CD4-positive, alpha-beta T cell (primary cell): ENCODE measurements at regions not wholly inside any gene's neighbourhood (a gene's known extent, or its start where the extent isn't known, plus 50 kb on each side); places are given as distances from the start of the nearest gene placed in this dataset.

Experiments
- ATAC-seq: fragments of 200-7000 bp; cut with Tn5 transposase; one replicate; pipeline ENCODE4 v1.10.0; 2022; ENCODE audit warnings: mild to moderate bottlenecking; ENCODE audit not compliant: poor library complexity
- CTCF ChIA-PET: fragments of 350-600 bp; sonication (Branson Sonifier 250); formaldehyde crosslinking; loops from one replicate; lab custom pipeline; 2021; ENCODE audit warnings: antibody characterized with exemption, inconsistent platforms; lab: Charles Lee
- POLR2A ChIA-PET: fragments of 350-600 bp; sonication (Branson Sonifier 250); formaldehyde crosslinking; loops from one replicate; lab custom pipeline; 2021; ENCODE audit warnings: antibody characterized with exemption, inconsistent platforms; lab: Charles Lee
- DNase-seq, 14 experiments: peaks; one replicate each; pipeline ENCODE4 v3.0.0-alpha.2; 2013 to 2020; ENCODE audit warnings: mixed read lengths in 2 of 14
- H3K27ac ChIP-seq, 2 donors: one replicate each; pipeline versions ENCODE4 v1.5.1 to v1.7.0; 2013; ENCODE audit warnings: low read length in 2 of 2, low read depth in 1 of 2, mild to moderate bottlenecking in 1 of 2
- H3K27me3 ChIP-seq, 2 experiments: 1 replicate in 1 of 2; 2 replicates in 1 of 2; pipeline versions ENCODE4 v1.6.1 to v1.7.0; 2013; ENCODE audit warnings: low read length in 2 of 2, control low read depth in 1 of 2, mild to moderate bottlenecking in 1 of 2, moderate library complexity in 1 of 2; ENCODE audit not compliant: insufficient read depth in 2 of 2, control insufficient read depth in 1 of 2
- H3K36me3 ChIP-seq: one replicate; pipeline ENCODE4 v1.6.1; 2013; ENCODE audit warnings: low read length, control low read depth; ENCODE audit not compliant: insufficient read depth
- H3K4me1 ChIP-seq: one replicate; pipeline ENCODE4 v1.6.1; 2013; ENCODE audit warnings: low read length, control low read depth; ENCODE audit not compliant: insufficient read depth
- H3K4me3 ChIP-seq: one replicate; pipeline ENCODE4 v1.5.1; 2013; ENCODE audit warnings: mild to moderate bottlenecking, low read length, moderate library complexity
- H3K9me3 ChIP-seq, 2 experiments: 1 replicate in 1 of 2; 2 replicates in 1 of 2; pipeline versions ENCODE4 v1.6.1 to v1.7.0; 2013; ENCODE audit warnings: low read length in 2 of 2, mild to moderate bottlenecking in 2 of 2, control low read depth in 1 of 2, moderate library complexity in 1 of 2; ENCODE audit not compliant: control insufficient read depth in 1 of 2, insufficient read depth in 1 of 2
- H3K27ac Mint-ChIP-seq: one replicate; pipeline ENCODE4 v1.8.0; 2020; ENCODE audit warnings: mixed read lengths
- H3K27me3 Mint-ChIP-seq: one replicate; pipeline ENCODE4 v1.8.0; 2021; ENCODE audit warnings: mixed read lengths
- H3K36me3 Mint-ChIP-seq: one replicate; pipeline ENCODE4 v1.8.0; 2021; ENCODE audit warnings: low read depth, mixed read lengths
- H3K4me1 Mint-ChIP-seq: one replicate; pipeline ENCODE4 v1.8.0; 2021; ENCODE audit warnings: low read depth, mixed read lengths
- H3K4me3 Mint-ChIP-seq: one replicate; pipeline ENCODE4 v1.8.0; 2020; ENCODE audit warnings: mild to moderate bottlenecking, mixed read lengths
- H3K9me3 Mint-ChIP-seq: one replicate; pipeline ENCODE4 v1.8.0; 2020; ENCODE audit warnings: mixed read lengths
- intact Hi-C, 2 experiments: fragments of 100-400 bp; cut with DNase I in 1 of 2; cut with micrococcal nuclease in 1 of 2; formaldehyde crosslinking; loops; one replicate each; pipeline versions ENCODE4 v1.15.1 to v1.9.0; 2023 to 2025; cut with DNase I, micrococcal nuclease
- TF ChIP-seq, protein P1 (sequence below): fragments of 200-600 bp; IDR thresholded peaks from one replicate; pipeline ENCODE4 v1.8.0; 2022; ENCODE audit warnings: antibody characterized with exemption, mild to moderate bottlenecking

DNA sequence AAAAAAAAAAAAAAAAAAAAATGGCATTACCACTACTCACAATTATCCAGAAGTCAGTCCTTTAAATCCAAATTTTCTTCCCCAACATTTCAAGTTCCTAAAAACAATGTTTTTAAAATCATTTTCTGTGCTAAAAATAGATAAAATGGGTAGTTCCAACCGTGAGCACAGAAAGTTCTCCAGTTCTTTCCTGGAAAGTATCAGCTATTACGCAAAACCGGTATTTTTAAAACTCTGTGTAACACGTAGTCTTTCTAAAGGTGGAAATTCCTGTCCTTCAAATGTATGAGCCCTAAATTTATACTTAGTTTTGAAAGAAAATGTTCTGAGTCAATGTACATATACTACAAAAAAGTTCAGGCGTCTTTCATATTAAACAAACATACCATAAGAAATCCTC lies 83.5 kb upstream of the SCAF8 start:
- POLR2A ChIA-PET: no interaction called here
- CTCF ChIA-PET: no interaction called here

DNA sequence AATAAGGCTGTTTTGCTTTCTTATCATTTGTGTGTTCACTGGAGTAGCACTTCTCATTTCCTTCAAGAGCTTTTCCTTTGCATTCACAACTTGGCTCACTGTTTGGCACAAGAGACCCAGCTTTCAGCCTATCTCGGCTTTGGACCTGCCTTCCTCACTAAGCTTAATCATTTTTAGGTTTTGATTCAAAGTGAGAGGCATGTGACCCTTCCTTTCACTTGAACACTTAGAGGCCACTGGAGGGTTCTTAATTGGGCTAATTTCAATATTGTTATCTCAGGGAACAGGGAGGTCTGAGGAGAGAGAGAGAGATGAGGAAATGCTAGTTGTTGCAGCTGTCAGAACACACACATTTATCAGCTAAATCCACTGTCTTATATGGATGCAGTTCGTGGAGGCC lies 82.9 kb upstream of the SCAF8 start:
- Mint-ChIP-seq H3K4me1 (no peaks in the 10 kb centered on the region), H3K27me3 (no peaks in the 10 kb centered on the region), H3K27ac (no peak overlapping the region), H3K4me3 (no peak overlapping the region), H3K36me3 (no peaks in the 10 kb centered on the region), H3K9me3 (no peaks in the 10 kb centered on the region)
- Histone ChIP-seq H3K36me3 (no peaks in the 10 kb centered on the region), H3K4me3 (no peak overlapping the region), H3K9me3 (no peaks in the 10 kb centered on the region), H3K27me3 (no peaks in the 10 kb centered on the region), H3K27ac (no peak overlapping the region), H3K4me1 (no peaks in the 10 kb centered on the region)
- TF ChIP-seq, protein P1, sequence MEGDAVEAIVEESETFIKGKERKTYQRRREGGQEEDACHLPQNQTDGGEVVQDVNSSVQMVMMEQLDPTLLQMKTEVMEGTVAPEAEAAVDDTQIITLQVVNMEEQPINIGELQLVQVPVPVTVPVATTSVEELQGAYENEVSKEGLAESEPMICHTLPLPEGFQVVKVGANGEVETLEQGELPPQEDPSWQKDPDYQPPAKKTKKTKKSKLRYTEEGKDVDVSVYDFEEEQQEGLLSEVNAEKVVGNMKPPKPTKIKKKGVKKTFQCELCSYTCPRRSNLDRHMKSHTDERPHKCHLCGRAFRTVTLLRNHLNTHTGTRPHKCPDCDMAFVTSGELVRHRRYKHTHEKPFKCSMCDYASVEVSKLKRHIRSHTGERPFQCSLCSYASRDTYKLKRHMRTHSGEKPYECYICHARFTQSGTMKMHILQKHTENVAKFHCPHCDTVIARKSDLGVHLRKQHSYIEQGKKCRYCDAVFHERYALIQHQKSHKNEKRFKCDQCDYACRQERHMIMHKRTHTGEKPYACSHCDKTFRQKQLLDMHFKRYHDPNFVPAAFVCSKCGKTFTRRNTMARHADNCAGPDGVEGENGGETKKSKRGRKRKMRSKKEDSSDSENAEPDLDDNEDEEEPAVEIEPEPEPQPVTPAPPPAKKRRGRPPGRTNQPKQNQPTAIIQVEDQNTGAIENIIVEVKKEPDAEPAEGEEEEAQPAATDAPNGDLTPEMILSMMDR: no peak
- intact Hi-C loops: no loop called here
- no peak for DNase-seq
- ChIA-PET POLR2A (no interaction called here), CTCF (no interaction called here)
- ATAC-seq: no peak

More for the DNA sequence above, 83.5 kb upstream of the SCAF8 start:
- intact Hi-C loops: no loop called here
- Histone ChIP-seq H3K4me3 (no peak overlapping the region), H3K9me3 (no peaks in the 10 kb centered on the region), H3K4me1 (no peaks in the 10 kb centered on the region), H3K36me3 (no peaks in the 10 kb centered on the region), H3K27me3 (no peaks in the 10 kb centered on the region), H3K27ac (no peak overlapping the region)
- DNase-seq: no peak
- Mint-ChIP-seq H3K4me3 (no peak overlapping the region), H3K4me1 (no peaks in the 10 kb centered on the region), H3K27ac (no peak overlapping the region), H3K36me3 (no peaks in the 10 kb centered on the region), H3K27me3 (no peaks in the 10 kb centered on the region), H3K9me3 (no peaks in the 10 kb centered on the region)
- TF ChIP-seq, protein P1: no peak
- no peak for ATAC-seq

DNA sequence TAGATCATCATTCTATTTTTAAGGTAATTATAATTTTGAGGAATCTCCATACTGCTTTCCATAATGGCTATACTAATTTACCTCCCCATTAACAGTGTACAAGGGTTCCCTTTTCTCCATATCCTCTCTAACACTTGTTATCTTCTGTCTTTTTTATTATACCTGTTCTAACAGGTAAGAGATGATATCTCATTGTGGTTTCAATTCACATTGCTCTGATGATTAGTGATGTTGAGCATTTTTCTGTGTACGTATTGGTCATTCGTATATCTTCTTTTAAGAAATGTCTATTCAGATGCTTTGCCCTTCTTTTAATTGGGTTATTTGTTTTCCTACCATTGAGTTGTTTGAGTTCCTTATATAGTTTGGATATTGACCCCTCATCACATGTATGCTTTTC lies 81.6 kb upstream of the SCAF8 start:
- H3K4me1 Mint-ChIP-seq: no peaks in the 10 kb centered on the region
- Histone ChIP-seq H3K36me3 (no peaks in the 10 kb centered on the region), H3K27ac (no peak overlapping the region), H3K4me1 (no peaks in the 10 kb centered on the region), H3K9me3 (no peaks in the 10 kb centered on the region), H3K27me3 (no peaks in the 10 kb centered on the region), H3K4me3 (no peak overlapping the region)
- H3K36me3 Mint-ChIP-seq: no peaks in the 10 kb centered on the region
- ChIA-PET POLR2A (no interaction called here), CTCF (no interaction called here)
- H3K4me3 Mint-ChIP-seq: no peak overlapping the region
- DNase-seq (no peak), ATAC-seq (no peak)
- H3K9me3 Mint-ChIP-seq: no peaks in the 10 kb centered on the region
- TF ChIP-seq, protein P1: no peak
- H3K27me3 Mint-ChIP-seq: no peaks in the 10 kb centered on the region
- intact Hi-C loops: no loop called here
- no peak overlapping the region for H3K27ac Mint-ChIP-seq
